ENCODE measurements at regions not wholly inside any gene's neighbourhood (a gene's known extent, or its start where the extent isn't known, plus 50 kb on each side); places are given as distances from the start of the nearest gene placed in this dataset.

DNA sequence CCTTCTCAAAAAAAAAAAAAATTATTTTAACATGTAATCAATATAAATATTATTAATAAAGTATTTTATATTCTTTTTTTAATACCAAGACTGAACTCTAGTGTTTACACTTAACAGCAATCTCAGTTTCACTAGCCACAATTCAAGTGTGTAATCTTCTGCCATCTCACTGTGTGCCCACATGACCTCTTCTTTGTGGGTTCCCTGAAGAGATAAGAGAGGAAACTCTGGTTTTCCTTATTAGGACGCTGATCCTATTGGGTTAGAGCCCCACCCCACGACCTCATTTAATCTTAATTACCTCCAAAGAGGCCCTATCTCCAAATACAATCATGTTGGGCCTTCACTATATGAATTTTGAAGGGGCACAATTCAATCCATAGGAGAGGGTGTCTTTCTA, 177.6 kb downstream of the STK31 start:
- DNase-seq (ENCODE audit: low spot score): no peak
- no peak for TF ChIP-seq CTCF (IDR thresholded peaks at IDR 0.05; ENCODE audit: borderline replicate concordance, control extremely low read depth, extremely low read depth, insufficient read depth, missing control alignments)
- in situ Hi-C loops (cut with MboI; ENCODE audit: low sequenced_read_pairs, unreplicated experiment): no loop called here

GRCh38 chr7:23888958-23889357, 178.9 kb downstream of the STK31 start:
- in situ Hi-C loops (cut with MboI; ENCODE audit: low sequenced_read_pairs, unreplicated experiment): no loop called here
- no peak for DNase-seq (ENCODE audit: low spot score)
- TF ChIP-seq CTCF (IDR thresholded peaks at IDR 0.05; ENCODE audit: borderline replicate concordance, control extremely low read depth, extremely low read depth, insufficient read depth, missing control alignments): no peak

DNA sequence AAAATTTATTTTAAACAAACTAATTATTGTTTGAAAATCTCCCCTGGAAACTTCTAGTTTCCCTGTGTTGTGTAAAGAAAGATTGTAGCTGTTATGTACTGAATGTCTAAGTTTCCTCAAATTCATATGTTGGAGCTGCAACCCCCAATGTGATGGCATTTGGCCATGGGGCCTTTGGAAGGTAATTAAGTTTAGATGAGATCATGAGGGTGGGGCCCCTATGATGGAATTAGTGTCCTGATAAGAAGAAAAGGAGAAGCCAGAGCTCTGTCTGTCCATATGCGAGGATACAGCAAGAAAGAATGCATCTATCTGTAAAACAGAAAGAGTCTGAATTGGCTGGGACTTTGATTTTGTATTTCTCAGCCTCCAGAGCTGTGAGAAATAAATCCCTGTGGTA, 179.5 kb downstream of the STK31 start:
- no peak for TF ChIP-seq CTCF (IDR thresholded peaks at IDR 0.05; ENCODE audit: borderline replicate concordance, control extremely low read depth, extremely low read depth, insufficient read depth, missing control alignments)
- in situ Hi-C loops (cut with MboI; ENCODE audit: low sequenced_read_pairs, unreplicated experiment): no loop called here
- no peak for DNase-seq (ENCODE audit: low spot score)

- in situ Hi-C loops (cut with MboI; ENCODE audit: low sequenced_read_pairs, unreplicated experiment): no loop called here
- no peak for DNase-seq (ENCODE audit: low spot score)
- no peak for TF ChIP-seq CTCF (IDR thresholded peaks at IDR 0.05; ENCODE audit: borderline replicate concordance, control extremely low read depth, extremely low read depth, insufficient read depth, missing control alignments)
Measured at GRCh38 chr7:23892019-23892418, 182.0 kb downstream of the STK31 start.

DNA sequence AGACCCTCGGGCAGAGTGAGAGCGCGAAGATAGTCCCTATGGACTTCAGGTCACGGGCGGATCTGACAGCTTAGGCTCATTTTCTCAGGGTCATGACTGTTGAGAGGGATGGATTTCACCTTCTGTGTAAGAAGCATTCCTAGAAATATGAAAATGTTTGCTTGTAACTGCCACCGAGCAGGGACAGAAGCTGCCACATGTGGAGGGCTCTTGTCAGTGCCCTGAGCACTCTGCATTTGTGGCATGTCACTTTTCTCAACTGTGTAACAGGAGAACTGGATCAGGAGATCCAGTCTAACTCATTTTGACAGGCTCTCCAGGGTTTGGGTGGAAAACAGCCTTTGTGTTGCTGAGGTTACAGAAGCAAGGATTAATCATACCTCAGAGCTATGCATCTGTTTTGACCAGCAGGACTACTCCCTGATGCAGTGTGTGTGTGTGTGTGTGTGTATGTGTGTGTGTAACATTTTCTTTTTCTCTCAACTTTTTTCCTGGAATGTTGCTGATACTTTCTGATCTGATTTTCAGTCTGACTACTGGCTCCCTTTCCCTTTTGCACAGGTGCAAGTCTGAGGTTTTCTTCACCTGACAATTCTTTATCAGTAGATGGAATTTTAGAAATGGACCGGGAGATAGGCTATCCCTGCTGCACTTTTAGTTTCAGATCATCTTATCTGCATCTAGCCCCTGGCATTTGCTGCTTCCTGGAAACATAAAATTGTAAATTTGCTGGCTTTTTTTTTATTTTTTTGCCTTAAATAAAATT, 183.3 kb downstream of the STK31 start:
- no peak for TF ChIP-seq CTCF (IDR thresholded peaks at IDR 0.05; ENCODE audit: borderline replicate concordance, control extremely low read depth, extremely low read depth, insufficient read depth, missing control alignments)

DNA sequence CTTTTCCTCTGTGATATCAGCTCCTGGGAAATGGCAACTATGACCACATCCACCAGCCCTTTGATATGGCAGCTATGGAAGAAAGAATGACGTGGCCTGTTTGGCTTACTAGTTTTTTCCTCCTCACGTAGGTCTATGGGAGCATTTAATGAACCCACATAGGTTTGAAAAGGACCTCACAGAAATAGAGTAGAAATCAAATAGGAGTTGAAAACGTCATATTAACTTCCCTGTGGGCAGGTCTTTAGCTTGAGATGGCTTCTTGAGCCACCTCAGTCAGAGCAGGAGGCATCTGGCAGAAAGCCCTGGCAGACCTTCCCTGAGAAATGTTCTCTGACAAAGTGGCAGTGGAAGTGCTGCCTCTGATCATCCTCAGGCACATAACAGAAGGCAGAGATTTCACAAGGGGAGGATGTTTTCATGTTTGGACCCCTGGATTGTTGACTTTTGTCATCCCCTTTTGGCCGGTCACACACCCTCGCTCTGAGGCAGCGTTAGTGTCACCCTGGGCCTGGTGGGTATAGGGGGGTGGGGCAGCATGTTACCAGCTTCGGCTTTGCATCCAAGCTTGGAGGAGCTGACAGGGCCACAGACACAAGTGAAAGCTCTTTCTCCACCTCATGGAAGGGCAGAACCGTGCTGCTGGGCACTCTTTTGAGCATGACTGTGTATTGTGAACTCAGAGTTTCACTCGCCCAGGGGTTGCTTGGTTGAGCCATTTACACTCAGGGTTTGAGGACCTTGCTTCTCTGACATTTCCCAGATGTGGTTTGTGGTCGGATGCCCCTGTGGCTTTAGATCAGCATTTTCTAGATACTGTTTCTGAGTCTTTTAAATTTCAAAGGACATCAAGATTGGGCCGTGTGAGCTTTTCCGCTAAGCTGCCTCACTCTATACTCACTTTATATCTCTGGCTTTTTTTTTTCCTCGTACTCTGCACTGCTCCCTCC, 184.2 kb downstream of the STK31 start:
- DNase-seq (ENCODE audit: low spot score): no peak

More for the DNA sequence above, 183.3 kb downstream of the STK31 start:
- in situ Hi-C loops (cut with MboI; ENCODE audit: low sequenced_read_pairs, unreplicated experiment): no loop called here
- DNase-seq (ENCODE audit: low spot score): no peak

More for the DNA sequence above, 184.2 kb downstream of the STK31 start:
- in situ Hi-C loops (cut with MboI; ENCODE audit: low sequenced_read_pairs, unreplicated experiment): no loop called here
- no peak for TF ChIP-seq CTCF (IDR thresholded peaks at IDR 0.05; ENCODE audit: borderline replicate concordance, control extremely low read depth, extremely low read depth, insufficient read depth, missing control alignments)
